ENCODE measurements at regions not wholly inside any gene's neighbourhood (a gene's known extent, or its start where the extent isn't known, plus 50 kb on each side); places are given as distances from the start of the nearest gene placed in this dataset.

DNA sequence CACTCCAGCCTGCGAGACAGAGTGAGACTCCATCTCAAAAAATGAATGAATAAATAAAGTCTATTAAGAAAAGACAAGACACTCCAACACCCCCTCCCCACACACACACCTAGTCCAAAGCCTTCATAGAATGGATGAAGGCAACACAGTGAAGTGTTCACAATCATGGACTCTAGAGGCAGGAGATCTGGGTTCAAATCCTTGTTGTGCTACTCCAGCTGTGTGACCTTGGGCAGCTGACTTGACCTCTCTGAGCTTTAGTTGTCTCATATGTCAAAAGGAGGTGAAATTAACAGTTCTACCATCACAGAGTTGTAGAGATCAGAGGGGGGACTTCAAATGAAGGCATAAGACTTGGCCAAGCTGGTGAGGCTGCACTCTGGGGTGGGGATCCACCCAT lies 95.8 kb upstream of the MAP1LC3B2 start:
- DNase-seq: no peak

- DNase-seq: no peak
Observed at GRCh38 chr12:116465407-116465806, 93.8 kb upstream of the MAP1LC3B2 start.

GRCh38 chr12:116465856-116466255 lies 93.3 kb upstream of the MAP1LC3B2 start:
- DNase-seq: no peak

GRCh38 chr12:116466536-116466935 lies 92.6 kb upstream of the MAP1LC3B2 start:
- DNase-seq: no peak

- DNase-seq: no peak
Observed at GRCh38 chr12:116469344-116469743, 89.8 kb upstream of the MAP1LC3B2 start.

DNA sequence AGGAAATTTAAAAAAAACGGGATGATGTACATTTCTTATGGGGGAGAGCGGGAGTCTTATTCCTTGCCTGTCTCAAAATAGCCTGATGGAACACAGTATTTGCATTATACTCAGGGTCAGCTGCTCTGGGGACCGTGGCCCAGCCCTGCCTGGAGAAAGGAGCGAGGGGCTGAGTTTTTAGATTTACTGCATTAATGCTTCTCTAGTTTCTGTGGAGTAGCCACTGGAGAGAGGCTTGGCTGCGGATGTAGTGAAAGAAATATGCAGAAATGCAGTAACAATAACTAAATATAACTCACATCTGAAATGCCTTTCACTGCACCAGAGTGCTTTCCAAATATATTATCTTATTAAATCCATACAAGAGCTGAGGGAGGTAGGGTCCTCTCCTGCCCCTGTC lies 87.6 kb upstream of the MAP1LC3B2 start:
- no peak for DNase-seq

GRCh38 chr12:116472193-116472592 lies 87.0 kb upstream of the MAP1LC3B2 start:
- no peak for DNase-seq

DNA sequence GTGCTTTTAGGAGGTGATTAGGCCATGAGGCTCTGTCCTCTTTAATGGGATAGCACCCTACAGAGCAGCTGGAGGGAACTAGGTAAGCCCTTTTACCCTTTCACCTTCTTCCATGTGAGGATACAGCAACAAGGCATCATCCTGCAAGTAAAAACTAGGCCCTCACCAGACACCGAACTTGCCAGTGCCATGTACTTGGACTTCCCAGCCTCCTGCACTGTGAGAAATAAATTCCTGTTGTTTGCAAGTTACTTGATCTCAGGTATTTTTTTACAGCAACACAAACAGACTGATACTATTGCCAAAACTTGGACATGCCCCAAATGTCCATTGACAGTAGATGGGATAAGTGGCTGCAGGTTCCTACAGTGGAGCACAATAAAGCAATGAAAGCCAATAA lies 85.8 kb upstream of the MAP1LC3B2 start:
- no peak for DNase-seq

GRCh38 chr12:116474331-116474730 lies 84.8 kb upstream of the MAP1LC3B2 start:
- DNase-seq: no peak

- DNase-seq: no peak
Observed at GRCh38 chr12:116474899-116475298, 84.3 kb upstream of the MAP1LC3B2 start.

DNA sequence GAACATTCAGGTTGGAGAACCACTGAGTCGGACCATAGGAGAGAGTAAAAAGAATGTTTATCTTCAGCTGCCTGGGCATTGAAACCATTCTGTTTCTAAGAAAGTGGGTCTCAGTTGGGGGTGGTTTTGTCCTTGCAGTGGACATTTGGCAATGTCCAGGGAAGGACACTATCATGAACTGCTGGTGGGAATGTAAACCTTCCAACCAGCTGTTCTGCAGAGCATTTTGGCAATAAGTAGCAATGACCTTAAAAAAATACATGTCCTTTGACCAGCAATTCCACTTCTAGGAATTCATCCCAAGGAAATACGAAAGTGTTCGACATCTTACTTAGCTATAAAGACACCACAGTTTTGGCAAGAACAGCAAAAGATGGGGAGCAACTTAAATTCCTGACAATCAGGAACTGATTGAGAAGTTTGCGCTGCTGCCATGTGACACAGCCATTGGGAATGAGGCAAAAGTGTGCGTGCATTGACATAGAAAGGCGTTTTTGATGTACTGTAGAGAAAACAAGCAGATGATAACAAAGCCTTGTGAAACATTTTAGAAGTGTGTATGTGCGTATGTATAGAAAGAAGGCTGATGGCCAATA lies 82.9 kb upstream of the MAP1LC3B2 start:
- no peak for DNase-seq

DNA sequence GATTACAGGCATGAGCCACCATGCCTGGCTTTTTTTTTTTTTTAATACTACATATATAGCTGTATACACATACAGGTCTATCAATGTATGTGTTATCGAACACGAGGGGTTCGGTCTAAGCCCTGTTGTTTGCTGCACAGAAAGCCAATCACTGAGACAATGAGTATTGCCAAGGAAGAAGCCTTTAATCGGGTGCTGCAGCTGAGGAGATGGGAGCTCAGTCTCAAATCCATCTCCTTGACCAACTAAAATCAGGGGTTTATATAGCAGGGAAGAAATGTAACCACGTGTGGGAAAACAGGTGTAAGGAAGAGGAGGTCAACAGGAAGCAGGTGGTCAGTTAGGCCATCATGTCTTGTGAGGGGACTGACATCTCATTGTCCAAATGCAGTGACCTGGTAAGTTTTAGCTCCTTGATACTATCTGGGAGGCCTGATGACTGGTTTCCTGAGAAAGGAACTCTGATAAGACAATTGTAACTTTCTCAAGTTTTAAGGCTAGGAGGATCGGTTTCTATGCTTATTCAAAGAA lies 80.9 kb upstream of the MAP1LC3B2 start:
- DNase-seq: no peak

- DNase-seq: no peak
Observed at GRCh38 chr12:116480210-116480810, 78.9 kb upstream of the MAP1LC3B2 start.

DNA sequence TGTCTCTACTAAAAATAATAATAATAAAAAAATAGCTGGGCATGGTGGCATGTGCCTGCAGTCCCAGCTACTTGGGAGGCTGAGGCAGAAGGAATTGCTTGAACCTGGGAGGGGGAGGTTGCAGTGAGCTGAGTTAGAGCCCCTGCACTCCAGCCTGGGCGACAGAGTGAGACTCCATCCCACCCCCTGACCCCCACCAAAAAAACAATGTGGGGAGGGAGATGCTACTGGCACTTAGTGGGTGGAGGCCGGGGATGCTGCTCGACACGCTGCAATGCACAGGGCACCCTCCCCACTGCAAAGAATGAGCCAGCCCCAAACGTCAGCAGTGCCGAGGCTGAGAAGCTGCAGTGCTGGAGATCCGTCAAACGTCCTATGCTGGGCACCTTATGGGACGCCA lies 77.5 kb upstream of the MAP1LC3B2 start:
- DNase-seq: no peak

DNA sequence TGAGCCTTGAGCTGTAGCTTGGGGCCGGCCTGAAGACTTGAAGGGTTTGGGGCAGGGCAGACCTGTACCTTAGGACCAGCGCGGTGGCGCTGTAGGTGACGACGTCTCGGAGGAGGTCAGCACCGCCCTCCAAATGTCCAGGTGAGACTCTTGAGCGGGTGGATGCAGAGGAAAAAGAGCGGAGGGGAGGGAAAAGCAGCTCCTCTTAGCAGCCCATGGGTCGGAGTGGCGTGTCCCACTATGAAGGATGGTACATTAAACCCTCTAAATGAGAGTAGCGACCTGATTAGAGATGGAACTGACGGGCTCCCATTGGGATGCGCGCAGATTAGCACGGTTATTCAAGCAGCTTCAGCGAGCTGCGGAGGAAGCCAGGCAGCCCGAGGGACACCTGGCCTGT lies 77.0 kb upstream of the MAP1LC3B2 start:
- no peak for DNase-seq

GRCh38 chr12:116482859-116483258 lies 76.3 kb upstream of the MAP1LC3B2 start:
- DNase-seq: no peak

GRCh38 chr12:116483959-116484750 lies 75.0 kb upstream of the MAP1LC3B2 start:
- no peak for DNase-seq

DNA sequence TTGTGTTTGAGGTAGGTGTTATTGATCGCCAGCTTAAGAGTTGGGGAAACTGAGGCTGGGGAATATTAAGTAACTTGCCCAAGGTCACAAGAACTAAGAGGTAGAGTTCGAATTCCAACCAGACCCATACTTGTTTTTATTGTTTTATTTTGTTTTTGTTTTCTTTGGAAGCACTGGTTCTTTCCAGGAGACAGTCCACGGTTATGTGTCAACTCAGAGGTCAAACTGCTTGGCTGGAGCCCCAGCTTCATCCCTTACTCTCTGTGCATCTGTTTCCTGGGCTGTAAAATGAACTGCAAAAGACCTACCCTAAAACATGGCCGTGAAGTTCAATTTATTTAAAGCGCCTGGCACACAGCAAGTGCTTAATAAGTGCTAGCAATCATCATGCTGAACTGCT lies 74.4 kb upstream of the MAP1LC3B2 start:
- no peak for DNase-seq

GRCh38 chr12:116489116-116489515 lies 70.1 kb upstream of the MAP1LC3B2 start:
- DNase-seq: no peak

DNA sequence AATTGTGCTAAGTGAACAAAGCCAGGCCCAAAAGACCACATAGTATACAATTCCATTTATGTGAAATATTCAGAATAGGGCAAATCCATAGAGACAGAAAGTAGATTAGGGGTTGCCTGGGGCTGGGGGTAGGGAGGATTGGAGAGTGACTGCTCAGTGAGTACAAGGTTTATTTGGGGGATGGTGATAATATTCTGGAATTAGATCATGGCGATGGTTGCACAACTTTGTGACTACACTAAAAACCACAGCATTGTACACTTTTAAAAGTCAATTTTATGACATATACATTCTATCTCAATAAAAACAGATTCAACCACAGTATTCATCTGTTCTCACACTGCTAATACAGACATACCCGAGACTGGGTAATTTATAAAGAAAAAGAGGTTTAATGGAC lies 68.7 kb upstream of the MAP1LC3B2 start:
- no peak for DNase-seq

DNA sequence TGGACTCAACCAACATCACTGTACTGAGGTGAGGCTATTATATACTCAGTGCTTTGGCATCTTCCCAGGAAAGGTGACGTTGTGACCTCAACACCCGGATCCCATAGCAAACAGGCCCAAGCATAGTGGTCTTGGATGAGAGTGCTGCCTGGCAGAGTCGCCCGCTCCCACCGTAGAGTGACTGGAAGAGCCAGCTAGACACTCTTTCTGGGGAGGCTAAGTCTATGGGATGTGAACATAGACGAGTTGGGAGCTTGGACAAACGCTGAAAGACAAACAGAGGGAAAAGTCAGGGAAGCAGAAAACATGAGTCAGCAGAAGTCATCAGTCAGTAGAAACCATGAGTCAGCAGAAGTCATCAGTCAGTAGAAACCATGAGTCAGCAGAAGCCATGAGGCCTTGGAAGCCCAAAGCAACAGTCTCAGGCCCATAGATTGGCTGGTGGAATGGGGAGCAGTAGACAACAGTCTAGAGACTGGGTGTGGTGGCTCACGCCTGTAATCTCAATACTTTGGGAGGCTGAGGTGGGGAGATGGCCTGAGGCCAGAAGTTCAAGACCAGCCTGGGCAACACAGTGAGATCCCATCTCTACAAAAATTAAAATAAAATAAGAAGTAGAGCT lies 66.4 kb upstream of the MAP1LC3B2 start:
- DNase-seq: no peak

DNA sequence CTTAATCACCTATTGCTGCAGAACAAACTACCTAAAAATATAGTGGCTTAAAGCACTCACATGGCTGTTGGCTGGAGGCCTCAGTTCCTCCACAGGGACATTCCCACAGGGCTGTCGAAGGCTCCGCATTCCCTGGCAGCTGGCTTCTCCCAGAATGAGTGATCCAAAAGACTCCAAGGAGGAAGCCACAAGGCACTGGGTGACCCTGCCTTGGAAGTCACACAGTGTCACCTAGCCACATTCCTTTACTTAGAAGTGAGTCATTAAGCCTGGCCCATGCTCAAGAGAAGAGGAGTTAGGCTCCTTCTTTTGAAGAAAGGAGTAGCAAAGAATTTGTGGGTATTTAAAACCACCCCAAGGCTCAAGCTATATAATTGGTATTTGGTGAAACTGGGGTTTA lies 63.9 kb upstream of the MAP1LC3B2 start:
- no peak for DNase-seq

GRCh38 chr12:116497051-116497591 lies 62.1 kb upstream of the MAP1LC3B2 start:
- no peak for DNase-seq

Measured in activated T-cell treated with anti-CD3 and anti-CD28 coated beads, Interleukin-2, amount 50 U/mL, for 1 hour (primary cell).